ENCODE measurements at regions not wholly inside any gene's neighbourhood (a gene's known extent, or its start where the extent isn't known, plus 50 kb on each side); places are given as distances from the start of the nearest gene placed in this dataset.
"Not testable (repeated sequence)": the region's sequence is repeated elsewhere in the genome, so short reads cannot be mapped to it uniquely, and the experiment has no call there.

GRCh38 chr12:43221216-43221615 lies 330.8 kb downstream of the ADAMTS20 start:
- Histone ChIP-seq H3K36me3 (ENCODE audit: control insufficient read depth, insufficient read depth, low read length) (no peaks in the 10 kb centered on the region), H3K27ac (ENCODE audit: low read length) (no peak overlapping the region), H3K27me3 (ENCODE audit: control insufficient read depth, insufficient read depth, low read length) (no peaks in the 10 kb centered on the region), H3K9me3 (ENCODE audit: control insufficient read depth, insufficient read depth, low read length) (no peaks in the 10 kb centered on the region), H3K4me1 (ENCODE audit: control insufficient read depth, insufficient read depth, low read length) (no peaks in the 10 kb centered on the region), H3K4me3 (ENCODE audit: low read length) (no peak overlapping the region)
- no CpG with 5 or more reads among the region's 4 CpGs for WGBS (ENCODE audit: insufficient coverage, insufficient read length)
- no peak for DNase-seq (ENCODE audit: low read depth, low spot score)

GRCh38 chr12:43216490-43216889 lies 335.5 kb downstream of the ADAMTS20 start:
- Histone ChIP-seq H3K36me3 (ENCODE audit: control insufficient read depth, insufficient read depth, low read length) (no peaks in the 10 kb centered on the region), H3K9me3 (ENCODE audit: control insufficient read depth, insufficient read depth, low read length) (no peaks in the 10 kb centered on the region), H3K4me1 (ENCODE audit: control insufficient read depth, insufficient read depth, low read length) (no peaks in the 10 kb centered on the region), H3K27me3 (ENCODE audit: control insufficient read depth, insufficient read depth, low read length) (no peaks in the 10 kb centered on the region), H3K4me3 (ENCODE audit: low read length) (no peak overlapping the region), H3K27ac (ENCODE audit: low read length) (no peak overlapping the region)
- WGBS (ENCODE audit: insufficient coverage, insufficient read length), result no CpG with 5 or more reads among the region's 1 CpG
- DNase-seq (ENCODE audit: low read depth, low spot score), result no peak

- H3K4me3 ChIP-seq (ENCODE audit: low read length), result no peak overlapping the region
- DNase-seq (ENCODE audit: low read depth, low spot score), result no peak
- no peaks in the 10 kb centered on the region for H3K9me3 ChIP-seq (ENCODE audit: control insufficient read depth, insufficient read depth, low read length)
- no peaks in the 10 kb centered on the region for H3K27me3 ChIP-seq (ENCODE audit: control insufficient read depth, insufficient read depth, low read length)
- no CpG with 5 or more reads among the region's 5 CpGs for WGBS (ENCODE audit: insufficient coverage, insufficient read length)
- H3K36me3 ChIP-seq (ENCODE audit: control insufficient read depth, insufficient read depth, low read length), result no peaks in the 10 kb centered on the region
- H3K27ac ChIP-seq (ENCODE audit: low read length), result no peak overlapping the region
- H3K4me1 ChIP-seq (ENCODE audit: control insufficient read depth, insufficient read depth, low read length), result no peaks in the 10 kb centered on the region
These were observed 337.8 kb downstream of the ADAMTS20 start for GRCh38 chr12:43214166-43214565.

GRCh38 chr12:43213608-43214007 lies 338.4 kb downstream of the ADAMTS20 start:
- H3K9me3 ChIP-seq (ENCODE audit: control insufficient read depth, insufficient read depth, low read length), result no peaks in the 10 kb centered on the region
- H3K36me3 ChIP-seq (ENCODE audit: control insufficient read depth, insufficient read depth, low read length), result no peaks in the 10 kb centered on the region
- no peaks in the 10 kb centered on the region for H3K4me1 ChIP-seq (ENCODE audit: control insufficient read depth, insufficient read depth, low read length)
- H3K27me3 ChIP-seq (ENCODE audit: control insufficient read depth, insufficient read depth, low read length), result no peaks in the 10 kb centered on the region
- no peak overlapping the region for H3K4me3 ChIP-seq (ENCODE audit: low read length)
- DNase-seq (ENCODE audit: low read depth, low spot score), result no peak
- no peak overlapping the region for H3K27ac ChIP-seq (ENCODE audit: low read length)
- no CpG with 5 or more reads among the region's 3 CpGs for WGBS (ENCODE audit: insufficient coverage, insufficient read length)

GRCh38 chr12:43210485-43211192 lies 341.4 kb downstream of the ADAMTS20 start:
- WGBS (ENCODE audit: insufficient coverage, insufficient read length), result no CpG with 5 or more reads among the region's 6 CpGs
- Histone ChIP-seq H3K27ac (ENCODE audit: low read length) (no peak overlapping the region), H3K4me3 (ENCODE audit: low read length) (no peak overlapping the region), H3K36me3 (ENCODE audit: control insufficient read depth, insufficient read depth, low read length) (no peaks in the 10 kb centered on the region), H3K9me3 (ENCODE audit: control insufficient read depth, insufficient read depth, low read length) (no peaks in the 10 kb centered on the region), H3K27me3 (ENCODE audit: control insufficient read depth, insufficient read depth, low read length) (no peaks in the 10 kb centered on the region), H3K4me1 (ENCODE audit: control insufficient read depth, insufficient read depth, low read length) (no peaks in the 10 kb centered on the region)
- DNase-seq (ENCODE audit: low read depth, low spot score), result no peak

- no peak for DNase-seq (ENCODE audit: low read depth, low spot score)
- no peak overlapping the region for H3K27ac ChIP-seq (ENCODE audit: low read length)
- no peaks in the 10 kb centered on the region for H3K9me3 ChIP-seq (ENCODE audit: control insufficient read depth, insufficient read depth, low read length)
- WGBS (ENCODE audit: insufficient coverage, insufficient read length), result no CpG with 5 or more reads among the region's 3 CpGs
- no peaks in the 10 kb centered on the region for H3K4me1 ChIP-seq (ENCODE audit: control insufficient read depth, insufficient read depth, low read length)
- no peak overlapping the region for H3K4me3 ChIP-seq (ENCODE audit: low read length)
- H3K36me3 ChIP-seq (ENCODE audit: control insufficient read depth, insufficient read depth, low read length), result no peaks in the 10 kb centered on the region
- H3K27me3 ChIP-seq (ENCODE audit: control insufficient read depth, insufficient read depth, low read length), result no peaks in the 10 kb centered on the region
These were observed 343.4 kb downstream of the ADAMTS20 start for GRCh38 chr12:43208627-43209026.

- Histone ChIP-seq H3K36me3 (ENCODE audit: control insufficient read depth, insufficient read depth, low read length) (no peaks in the 10 kb centered on the region), H3K4me1 (ENCODE audit: control insufficient read depth, insufficient read depth, low read length) (no peaks in the 10 kb centered on the region), H3K9me3 (ENCODE audit: control insufficient read depth, insufficient read depth, low read length) (no peaks in the 10 kb centered on the region), H3K27me3 (ENCODE audit: control insufficient read depth, insufficient read depth, low read length) (no peaks in the 10 kb centered on the region), H3K4me3 (ENCODE audit: low read length) (no peak overlapping the region), H3K27ac (ENCODE audit: low read length) (no peak overlapping the region)
- WGBS (ENCODE audit: insufficient coverage, insufficient read length), result no CpG with 5 or more reads among the region's 5 CpGs
- DNase-seq (ENCODE audit: low read depth, low spot score), result no peak
These were observed 343.8 kb downstream of the ADAMTS20 start for GRCh38 chr12:43208221-43208620.

GRCh38 chr12:43206396-43206795 lies 345.6 kb downstream of the ADAMTS20 start:
- H3K27me3 ChIP-seq (ENCODE audit: control insufficient read depth, insufficient read depth, low read length), result no peaks in the 10 kb centered on the region
- H3K9me3 ChIP-seq (ENCODE audit: control insufficient read depth, insufficient read depth, low read length), result no peaks in the 10 kb centered on the region
- DNase-seq (ENCODE audit: low read depth, low spot score), result no peak
- H3K27ac ChIP-seq (ENCODE audit: low read length), result no peak overlapping the region
- H3K36me3 ChIP-seq (ENCODE audit: control insufficient read depth, insufficient read depth, low read length), result no peaks in the 10 kb centered on the region
- no peaks in the 10 kb centered on the region for H3K4me1 ChIP-seq (ENCODE audit: control insufficient read depth, insufficient read depth, low read length)
- no peak overlapping the region for H3K4me3 ChIP-seq (ENCODE audit: low read length)

GRCh38 chr12:43198608-43199007 lies 353.4 kb downstream of the ADAMTS20 start:
- no peaks in the 10 kb centered on the region for H3K27me3 ChIP-seq (ENCODE audit: control insufficient read depth, insufficient read depth, low read length)
- H3K36me3 ChIP-seq (ENCODE audit: control insufficient read depth, insufficient read depth, low read length), result no peaks in the 10 kb centered on the region
- no CpG with 5 or more reads among the region's 2 CpGs for WGBS (ENCODE audit: insufficient coverage, insufficient read length)
- no peaks in the 10 kb centered on the region for H3K4me1 ChIP-seq (ENCODE audit: control insufficient read depth, insufficient read depth, low read length)
- H3K9me3 ChIP-seq (ENCODE audit: control insufficient read depth, insufficient read depth, low read length), result no peaks in the 10 kb centered on the region
- no peak for DNase-seq (ENCODE audit: low read depth, low spot score)
- H3K27ac ChIP-seq (ENCODE audit: low read length), result no peak overlapping the region
- H3K4me3 ChIP-seq (ENCODE audit: low read length), result no peak overlapping the region

- H3K4me1 ChIP-seq (ENCODE audit: control insufficient read depth, insufficient read depth, low read length), result no peaks in the 10 kb centered on the region
- no peak overlapping the region for H3K27ac ChIP-seq (ENCODE audit: low read length)
- WGBS (ENCODE audit: insufficient coverage, insufficient read length), result no CpG with 5 or more reads among the region's 2 CpGs
- no peaks in the 10 kb centered on the region for H3K36me3 ChIP-seq (ENCODE audit: control insufficient read depth, insufficient read depth, low read length)
- no peak for DNase-seq (ENCODE audit: low read depth, low spot score)
- no peaks in the 10 kb centered on the region for H3K27me3 ChIP-seq (ENCODE audit: control insufficient read depth, insufficient read depth, low read length)
- H3K4me3 ChIP-seq (ENCODE audit: low read length), result no peak overlapping the region
- H3K9me3 ChIP-seq (ENCODE audit: control insufficient read depth, insufficient read depth, low read length), result no peaks in the 10 kb centered on the region
These were observed 355.6 kb downstream of the ADAMTS20 start for GRCh38 chr12:43196268-43196907.

- not testable (repeated sequence) for H3K4me3 ChIP-seq (ENCODE audit: low read length); H3K9me3 ChIP-seq (ENCODE audit: control insufficient read depth, insufficient read depth, low read length); H3K27me3 ChIP-seq (ENCODE audit: control insufficient read depth, insufficient read depth, low read length); H3K36me3 ChIP-seq (ENCODE audit: control insufficient read depth, insufficient read depth, low read length); H3K27ac ChIP-seq (ENCODE audit: low read length); DNase-seq (ENCODE audit: low read depth, low spot score); H3K4me1 ChIP-seq (ENCODE audit: control insufficient read depth, insufficient read depth, low read length)
- WGBS (ENCODE audit: insufficient coverage, insufficient read length), result no CpG with 5 or more reads among the region's 2 CpGs
These were observed 358.9 kb downstream of the ADAMTS20 start for GRCh38 chr12:43193096-43193495.
